Ectodermal cell (in vitro differentiated cells): ENCODE measurements at regions not wholly inside any gene's neighbourhood (a gene's known extent, or its start where the extent isn't known, plus 50 kb on each side); places are given as distances from the start of the nearest gene placed in this dataset.
"Not testable (repeated sequence)": the region's sequence is repeated elsewhere in the genome, so short reads cannot be mapped to it uniquely, and the experiment has no call there.

Experiments
- H3K27ac ChIP-seq: 2 replicates; pipeline ENCODE4 v1.7.0; 2013; ENCODE audit warnings: mild to moderate bottlenecking, low read depth, low read length; ENCODE audit not compliant: insufficient read depth, poor library complexity, severe bottlenecking
- H3K27me3 ChIP-seq: 2 replicates; pipeline ENCODE4 v1.7.0; 2013; ENCODE audit warnings: mild to moderate bottlenecking, low read length; ENCODE audit not compliant: insufficient read depth, control insufficient read depth, poor library complexity, severe bottlenecking
- H3K36me3 ChIP-seq: one replicate; pipeline ENCODE4 v1.7.0; 2013; ENCODE audit warnings: low read length; ENCODE audit not compliant: control insufficient read depth, insufficient read depth
- H3K4me1 ChIP-seq: one replicate; pipeline ENCODE4 v1.7.0; 2013; ENCODE audit warnings: low read length; ENCODE audit not compliant: control insufficient read depth, insufficient read depth
- H3K4me3 ChIP-seq: 2 replicates; pipeline ENCODE4 v1.7.0; 2013; ENCODE audit warnings: low read depth, low read length, control low read depth; ENCODE audit not compliant: insufficient read depth
- H3K9me3 ChIP-seq: 2 replicates; pipeline ENCODE4 v1.7.0; 2013; ENCODE audit warnings: mild to moderate bottlenecking, low read length, moderate library complexity; ENCODE audit not compliant: control insufficient read depth
- WGBS, 2 experiments: methylation state at CpG; one replicate each; pipeline ENCODE4 v1.1.7; 2013; ENCODE audit warnings: missing lambda C conversion rate in 2 of 2; 5-methylcytosine and 5-hydroxymethylcytosine counted together

- Histone ChIP-seq H3K27ac (no peak overlapping the region), H3K4me3 (no peak overlapping the region), H3K27me3 (no peaks in the 10 kb centered on the region), H3K9me3 (no peaks in the 10 kb centered on the region), H3K36me3 (no peaks in the 10 kb centered on the region), H3K4me1 (no peaks in the 10 kb centered on the region)
- 91 to 98% methylated on average over 3 of the region's 3 CpGs for WGBS, 2 experiments
Measured at GRCh38 chr7:93804726-93805125, 85.8 kb downstream of the TFPI2 start.

GRCh38 chr7:93799750-93800357, 90.7 kb downstream of the TFPI2 start:
- Histone ChIP-seq H3K27ac (no peak overlapping the region), H3K36me3 (no peaks in the 10 kb centered on the region), H3K4me3 (no peak overlapping the region), H3K27me3 (no peaks in the 10 kb centered on the region), H3K9me3 (no peaks in the 10 kb centered on the region), H3K4me1 (no peaks in the 10 kb centered on the region)
- 83 to 84% methylated on average over 5 of the region's 5 CpGs for WGBS, 2 experiments

- H3K9me3 ChIP-seq, H3K36me3 ChIP-seq, H3K4me3 ChIP-seq, H3K4me1 ChIP-seq, H3K27ac ChIP-seq, H3K27me3 ChIP-seq: not testable (repeated sequence)
- WGBS, 2 experiments: 74% methylated on average over 6 of the region's 33 CpGs; no CpG with 5 or more reads in 1 of the 2 experiments
Measured at GRCh38 chr7:93793084-93793697, 97.4 kb downstream of the TFPI2 start.

GRCh38 chr7:93779115-93779514, 111.4 kb downstream of the TFPI2 start:
- Histone ChIP-seq H3K27ac (no peak overlapping the region), H3K4me1 (no peaks in the 10 kb centered on the region), H3K4me3 (no peak overlapping the region), H3K27me3 (no peaks in the 10 kb centered on the region), H3K9me3 (no peaks in the 10 kb centered on the region), H3K36me3 (no peaks in the 10 kb centered on the region)
- WGBS, 2 experiments: 92 to 94% methylated on average over 2 to 3 of the region's 3 CpGs

- Histone ChIP-seq H3K36me3 (no peaks in the 10 kb centered on the region), H3K9me3 (no peaks in the 10 kb centered on the region), H3K4me3 (no peak overlapping the region), H3K27ac (no peak overlapping the region), H3K4me1 (no peaks in the 10 kb centered on the region), H3K27me3 (no peaks in the 10 kb centered on the region)
- 85 to 100% methylated on average over 2 to 4 of the region's 4 CpGs for WGBS, 2 experiments
Measured at GRCh38 chr7:93778384-93778783, 112.2 kb downstream of the TFPI2 start.

GRCh38 chr7:93773446-93773845, 117.1 kb downstream of the TFPI2 start:
- no peaks in the 10 kb centered on the region for H3K27me3 ChIP-seq
- WGBS, 2 experiments: 54 to 68% methylated on average over 1 of the region's 1 CpG
- H3K9me3 ChIP-seq: no peaks in the 10 kb centered on the region
- H3K4me1 ChIP-seq: no peaks in the 10 kb centered on the region
- H3K4me3 ChIP-seq: no peak overlapping the region
- no peak overlapping the region for H3K27ac ChIP-seq
- no peaks in the 10 kb centered on the region for H3K36me3 ChIP-seq

GRCh38 chr7:93765475-93765874, 125.1 kb downstream of the TFPI2 start:
- H3K36me3 ChIP-seq: no peaks in the 10 kb centered on the region
- H3K27ac ChIP-seq: no peak overlapping the region
- H3K4me3 ChIP-seq: no peak overlapping the region
- no peaks in the 10 kb centered on the region for H3K27me3 ChIP-seq
- no peaks in the 10 kb centered on the region for H3K4me1 ChIP-seq
- H3K9me3 ChIP-seq: no peaks in the 10 kb centered on the region
- 94 to 97% methylated on average over 2 of the region's 2 CpGs for WGBS, 2 experiments

- no peaks in the 10 kb centered on the region for H3K4me1 ChIP-seq
- no peaks in the 10 kb centered on the region for H3K9me3 ChIP-seq
- no peaks in the 10 kb centered on the region for H3K27me3 ChIP-seq
- no peaks in the 10 kb centered on the region for H3K36me3 ChIP-seq
- no peak overlapping the region for H3K4me3 ChIP-seq
- H3K27ac ChIP-seq: no peak overlapping the region
Measured at GRCh38 chr7:93758631-93759030, 131.9 kb downstream of the TFPI2 start.

- Histone ChIP-seq H3K4me3 (no peak overlapping the region), H3K27me3 (no peaks in the 10 kb centered on the region), H3K36me3 (no peaks in the 10 kb centered on the region), H3K9me3 (no peaks in the 10 kb centered on the region), H3K27ac (no peak overlapping the region), H3K4me1 (no peaks in the 10 kb centered on the region)
- 82 to 100% methylated on average over 2 of the region's 2 CpGs for WGBS, 2 experiments
Measured at GRCh38 chr7:93757426-93757825, 133.1 kb downstream of the TFPI2 start.

GRCh38 chr7:93756890-93757289, 133.7 kb downstream of the TFPI2 start:
- 94 to 98% methylated on average over 2 of the region's 2 CpGs for WGBS, 2 experiments
- Histone ChIP-seq H3K27ac (no peak overlapping the region), H3K4me3 (no peak overlapping the region), H3K4me1 (no peaks in the 10 kb centered on the region), H3K36me3 (no peaks in the 10 kb centered on the region), H3K27me3 (no peaks in the 10 kb centered on the region), H3K9me3 (no peaks in the 10 kb centered on the region)
